ENCODE measurements at regions not wholly inside any gene's neighbourhood (a gene's known extent, or its start where the extent isn't known, plus 50 kb on each side); places are given as distances from the start of the nearest gene placed in this dataset.

GRCh38 chr1:191533254-191533653 is 625.0 kb upstream of the RGS18 start:
- BruUV-seq (replicated peaks) = no TSS peak
- Mint-ChIP-seq H3K27ac (ENCODE audit: unreplicated experiment) (no peak overlapping the region), H3K9me3 (ENCODE audit: low read depth, unreplicated experiment) (peaks cover 7% of the 10 kb centered on the region), H3K27me3 (ENCODE audit: unreplicated experiment) (no peaks in the 10 kb centered on the region), H3K4me1 (ENCODE audit: low read depth, unreplicated experiment) (peaks cover 1% of the 10 kb centered on the region), H3K36me3 (ENCODE audit: insufficient read depth, unreplicated experiment) (no peaks in the 10 kb centered on the region), H3K4me3 (ENCODE audit: low read depth, unreplicated experiment) (no peak overlapping the region)
- intact Hi-C loops (cut with micrococcal nuclease; ENCODE audit: unreplicated experiment) = no loop called here
- no peak for TF ChIP-seq CTCF (IDR thresholded peaks at IDR 0.05; ENCODE audit: unreplicated experiment)
- no peak for DNase-seq
- CTCF ChIA-PET = no interaction called here

GRCh38 chr1:191536791-191537429 is 621.4 kb upstream of the RGS18 start:
- no peak overlapping the region for H3K4me3 Mint-ChIP-seq (ENCODE audit: low read depth, unreplicated experiment)
- CTCF ChIA-PET = interaction anchor here (0.7 kb wide), 1 partner anchor 11 kb away, joined by 3 read pairs; no protein-coding TSS in a partner anchor
- no peak for DNase-seq
- intact Hi-C loops (cut with micrococcal nuclease; ENCODE audit: unreplicated experiment) = no loop called here
- H3K9me3 Mint-ChIP-seq (ENCODE audit: low read depth, unreplicated experiment) = peaks cover 7% of the 10 kb centered on the region
- no peak for TF ChIP-seq CTCF (IDR thresholded peaks at IDR 0.05; ENCODE audit: unreplicated experiment)
- H3K27ac Mint-ChIP-seq (ENCODE audit: unreplicated experiment) = no peak overlapping the region
- no TSS peak for BruUV-seq (replicated peaks)
- H3K4me1 Mint-ChIP-seq (ENCODE audit: low read depth, unreplicated experiment) = no peaks in the 10 kb centered on the region
- H3K27me3 Mint-ChIP-seq (ENCODE audit: unreplicated experiment) = no peaks in the 10 kb centered on the region
- H3K36me3 Mint-ChIP-seq (ENCODE audit: insufficient read depth, unreplicated experiment) = no peaks in the 10 kb centered on the region

- intact Hi-C loops (cut with micrococcal nuclease; ENCODE audit: unreplicated experiment) = no loop called here
Measured at GRCh38 chr1:191541758-191542157, 616.5 kb upstream of the RGS18 start.

GRCh38 chr1:191542444-191542843 is 615.8 kb upstream of the RGS18 start:
- Mint-ChIP-seq H3K4me3 (ENCODE audit: low read depth, unreplicated experiment) (no peak overlapping the region), H3K9me3 (ENCODE audit: low read depth, unreplicated experiment) (peaks cover 4% of the 10 kb centered on the region), H3K36me3 (ENCODE audit: insufficient read depth, unreplicated experiment) (no peaks in the 10 kb centered on the region), H3K4me1 (ENCODE audit: low read depth, unreplicated experiment) (no peaks in the 10 kb centered on the region), H3K27me3 (ENCODE audit: unreplicated experiment) (no peaks in the 10 kb centered on the region), H3K27ac (ENCODE audit: unreplicated experiment) (no peak overlapping the region)
- CTCF ChIA-PET = no interaction called here
- no TSS peak for BruUV-seq (replicated peaks)
- DNase-seq = no peak
- TF ChIP-seq CTCF (IDR thresholded peaks at IDR 0.05; ENCODE audit: unreplicated experiment) = no peak
- intact Hi-C loops (cut with micrococcal nuclease; ENCODE audit: unreplicated experiment) = no loop called here

More at GRCh38 chr1:191541758-191542157, 616.5 kb upstream of the RGS18 start:
- Mint-ChIP-seq H3K36me3 (ENCODE audit: insufficient read depth, unreplicated experiment) (no peaks in the 10 kb centered on the region), H3K4me3 (ENCODE audit: low read depth, unreplicated experiment) (no peak overlapping the region), H3K27me3 (ENCODE audit: unreplicated experiment) (no peaks in the 10 kb centered on the region), H3K27ac (ENCODE audit: unreplicated experiment) (no peak overlapping the region), H3K9me3 (ENCODE audit: low read depth, unreplicated experiment) (peaks cover 7% of the 10 kb centered on the region), H3K4me1 (ENCODE audit: low read depth, unreplicated experiment) (no peaks in the 10 kb centered on the region)
- no peak for DNase-seq
- no peak for TF ChIP-seq CTCF (IDR thresholded peaks at IDR 0.05; ENCODE audit: unreplicated experiment)
- CTCF ChIA-PET = interaction anchor here (0.6 kb wide), 1 partner anchor 16 kb away, joined by 3 read pairs; no protein-coding TSS in a partner anchor
- BruUV-seq (replicated peaks) = no TSS peak

Data from Calu3 (cell line).